ENCODE measurements at regions not wholly inside any gene's neighbourhood (a gene's known extent, or its start where the extent isn't known, plus 50 kb on each side); places are given as distances from the start of the nearest gene placed in this dataset.

DNA sequence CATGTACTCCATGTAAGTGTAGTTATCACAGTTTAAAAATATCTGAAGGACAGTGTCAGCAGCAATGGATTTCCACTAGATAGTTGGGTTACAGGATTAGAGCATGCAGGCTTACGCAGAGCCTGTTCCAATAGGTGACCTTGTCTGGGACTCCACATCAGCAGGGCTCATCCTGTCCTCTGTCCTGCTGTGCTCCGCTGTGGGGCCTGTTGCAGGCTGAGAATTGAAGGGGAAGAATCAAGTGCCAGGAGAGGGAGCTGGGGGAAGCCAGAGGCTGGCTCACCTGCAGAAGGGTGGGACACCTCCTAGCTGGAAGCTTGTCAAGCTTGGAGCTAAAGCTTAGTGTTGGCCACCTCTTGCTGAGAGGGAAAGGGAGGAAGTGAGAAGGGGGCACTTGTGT is 62.8 kb downstream of the XCL2 start:
- H3K4me1 Mint-ChIP-seq, result peaks cover 0 to 36% (median 14%) of the 10 kb centered on the region in 4 donors
- no peaks in the 10 kb centered on the region for H3K36me3 ChIP-seq (ENCODE audit: control insufficient read depth, insufficient read depth, low read length)
- H3K27ac ChIP-seq (ENCODE audit: insufficient read depth, low read length, poor library complexity, severe bottlenecking), result no peak overlapping the region
- peaks cover 0 to 4% (median 0%) of the 10 kb centered on the region in 7 donors for H3K9me3 Mint-ChIP-seq
- H3K4me1 ChIP-seq (ENCODE audit: control insufficient read depth, insufficient read depth, low read length, poor library complexity, severe bottlenecking), result no peaks in the 10 kb centered on the region
- H3K27me3 ChIP-seq (ENCODE audit: control insufficient read depth, insufficient read depth, low read length), result no peaks in the 10 kb centered on the region
- H3K9me3 ChIP-seq (ENCODE audit: control insufficient read depth in 2 of 2, low read length in 2 of 2), result no peaks in the 10 kb centered on the region
- DNase-seq, result no peak
- no peak overlapping the region for H3K4me3 Mint-ChIP-seq
- no peak overlapping the region for H3K4me3 ChIP-seq (ENCODE audit: low read depth, low read length)
- no peak for ATAC-seq (ENCODE audit: low read depth in 2 of 2)
- H3K27me3 Mint-ChIP-seq, result no peaks in the 10 kb centered on the region
- H3K36me3 Mint-ChIP-seq, result peaks cover 3% of the 10 kb centered on the region
- no peak overlapping the region for H3K27ac Mint-ChIP-seq

- Histone ChIP-seq H3K27ac (ENCODE audit: insufficient read depth, low read length, poor library complexity, severe bottlenecking) (no peak overlapping the region), H3K4me1 (ENCODE audit: control insufficient read depth, insufficient read depth, low read length, poor library complexity, severe bottlenecking) (no peaks in the 10 kb centered on the region), H3K9me3 (ENCODE audit: control insufficient read depth in 2 of 2, low read length in 2 of 2) (peaks cover 0 to 6% of the 10 kb centered on the region in 2 experiments), H3K27me3 (ENCODE audit: control insufficient read depth, insufficient read depth, low read length) (no peaks in the 10 kb centered on the region), H3K36me3 (ENCODE audit: control insufficient read depth, insufficient read depth, low read length) (no peaks in the 10 kb centered on the region), H3K4me3 (ENCODE audit: low read depth, low read length) (no peak overlapping the region)
- Mint-ChIP-seq H3K4me3 (no peak overlapping the region), H3K9me3 (peaks cover 0 to 9% (median 4%) of the 10 kb centered on the region in 7 donors), H3K4me1 (peaks cover 0 to 23% (median 10%) of the 10 kb centered on the region in 4 donors), H3K27ac (peak overlapping the region in 2 of 3 donors; percentile 44 to 47), H3K36me3 (peaks cover 7% of the 10 kb centered on the region), H3K27me3 (no peaks in the 10 kb centered on the region)
- DNase-seq, result no peak
- no peak for ATAC-seq (ENCODE audit: low read depth in 2 of 2)
Measured at GRCh38 chr1:168477792-168478191, 66.0 kb downstream of the XCL2 start.

DNA sequence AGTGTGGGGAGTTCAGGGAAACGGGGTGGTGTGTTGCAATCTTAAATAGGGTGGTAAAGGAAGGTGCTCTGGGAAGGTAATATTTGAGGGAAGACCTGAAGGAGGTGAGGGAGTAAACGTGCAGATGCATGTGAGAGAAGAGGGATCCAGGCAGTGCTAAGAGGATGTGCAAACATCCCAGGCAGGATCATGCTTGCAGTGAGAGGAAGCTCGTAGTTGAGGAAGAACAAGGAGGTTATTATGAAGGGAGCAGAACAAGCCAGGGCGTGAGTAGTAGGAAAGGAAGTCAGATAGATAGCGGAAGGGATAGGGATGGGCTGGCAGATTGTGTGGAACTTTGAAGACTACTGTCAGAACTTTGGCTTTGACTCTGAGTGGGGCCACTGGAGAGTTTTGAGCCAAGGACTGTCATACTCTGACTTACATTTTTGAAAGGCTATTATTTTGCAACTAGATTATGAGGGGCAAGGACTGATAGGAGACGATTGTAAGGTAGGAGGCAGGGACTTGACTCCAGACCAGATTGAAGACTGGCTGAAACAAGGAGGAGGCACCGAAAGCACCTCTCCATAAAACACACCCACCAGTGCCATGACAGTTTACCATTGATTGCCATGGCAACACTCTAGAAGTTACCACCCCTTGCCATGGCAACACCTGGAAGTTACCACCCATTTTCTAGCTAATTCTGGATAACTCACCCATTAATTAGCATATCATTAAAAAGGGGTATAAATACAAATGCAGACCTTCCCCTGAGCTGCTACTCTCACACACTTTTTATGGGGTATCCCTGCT is 67.0 kb downstream of the XCL2 start:
- Histone ChIP-seq H3K9me3 (ENCODE audit: control insufficient read depth in 2 of 2, low read length in 2 of 2) (peaks cover 0 to 6% of the 10 kb centered on the region in 2 experiments), H3K4me1 (ENCODE audit: control insufficient read depth, insufficient read depth, low read length, poor library complexity, severe bottlenecking) (no peaks in the 10 kb centered on the region), H3K36me3 (ENCODE audit: control insufficient read depth, insufficient read depth, low read length) (no peaks in the 10 kb centered on the region), H3K4me3 (ENCODE audit: low read depth, low read length) (no peak overlapping the region), H3K27me3 (ENCODE audit: control insufficient read depth, insufficient read depth, low read length) (no peaks in the 10 kb centered on the region), H3K27ac (ENCODE audit: insufficient read depth, low read length, poor library complexity, severe bottlenecking) (no peak overlapping the region)
- no peak for DNase-seq
- no peaks in the 10 kb centered on the region for H3K27me3 Mint-ChIP-seq
- peaks cover 0 to 9% (median 4%) of the 10 kb centered on the region in 7 donors for H3K9me3 Mint-ChIP-seq
- H3K4me3 Mint-ChIP-seq, result no peak overlapping the region
- H3K27ac Mint-ChIP-seq, result peak overlapping the region in 2 of 3 donors; percentile 5 to 8
- peaks cover 7% of the 10 kb centered on the region for H3K36me3 Mint-ChIP-seq
- ATAC-seq (ENCODE audit: low read depth in 2 of 2), result no peak
- peaks cover 0 to 23% (median 10%) of the 10 kb centered on the region in 4 donors for H3K4me1 Mint-ChIP-seq

GRCh38 chr1:168474322-168474721 is 69.5 kb downstream of the XCL2 start:
- Histone ChIP-seq H3K27ac (ENCODE audit: insufficient read depth, low read length, poor library complexity, severe bottlenecking) (no peak overlapping the region), H3K4me3 (ENCODE audit: low read depth, low read length) (no peak overlapping the region), H3K36me3 (ENCODE audit: control insufficient read depth, insufficient read depth, low read length) (no peaks in the 10 kb centered on the region), H3K4me1 (ENCODE audit: control insufficient read depth, insufficient read depth, low read length, poor library complexity, severe bottlenecking) (no peaks in the 10 kb centered on the region), H3K27me3 (ENCODE audit: control insufficient read depth, insufficient read depth, low read length) (no peaks in the 10 kb centered on the region), H3K9me3 (ENCODE audit: control insufficient read depth in 2 of 2, low read length in 2 of 2) (peaks cover 0 to 6% of the 10 kb centered on the region in 2 experiments)
- Mint-ChIP-seq H3K27ac (no peak overlapping the region), H3K9me3 (peaks cover 0 to 9% (median 2%) of the 10 kb centered on the region in 7 donors), H3K36me3 (peaks cover 7% of the 10 kb centered on the region), H3K4me1 (peaks cover 0 to 29% (median 17%) of the 10 kb centered on the region in 4 donors), H3K27me3 (no peaks in the 10 kb centered on the region), H3K4me3 (no peak overlapping the region)
- no peak for ATAC-seq (ENCODE audit: low read depth in 2 of 2)
- DNase-seq, result no peak

- Histone ChIP-seq H3K27me3 (ENCODE audit: control insufficient read depth, insufficient read depth, low read length) (no peaks in the 10 kb centered on the region), H3K36me3 (ENCODE audit: control insufficient read depth, insufficient read depth, low read length) (no peaks in the 10 kb centered on the region), H3K4me3 (ENCODE audit: low read depth, low read length) (no peak overlapping the region), H3K9me3 (ENCODE audit: control insufficient read depth in 2 of 2, low read length in 2 of 2) (peaks cover 0 to 6% of the 10 kb centered on the region in 2 experiments), H3K27ac (ENCODE audit: insufficient read depth, low read length, poor library complexity, severe bottlenecking) (no peak overlapping the region), H3K4me1 (ENCODE audit: control insufficient read depth, insufficient read depth, low read length, poor library complexity, severe bottlenecking) (peaks cover 9% of the 10 kb centered on the region)
- H3K27ac Mint-ChIP-seq, result no peak overlapping the region
- no peak for ATAC-seq (ENCODE audit: low read depth in 2 of 2)
- H3K9me3 Mint-ChIP-seq, result peaks cover 0 to 9% (median 2%) of the 10 kb centered on the region in 7 donors
- no peak for DNase-seq
- H3K27me3 Mint-ChIP-seq, result no peaks in the 10 kb centered on the region
- peaks cover 7 to 39% (median 24%) of the 10 kb centered on the region in 4 donors for H3K4me1 Mint-ChIP-seq
- H3K36me3 Mint-ChIP-seq, result peaks cover 7% of the 10 kb centered on the region
- no peak overlapping the region for H3K4me3 Mint-ChIP-seq
Measured at GRCh38 chr1:168473126-168473525, 70.7 kb downstream of the XCL2 start.

- no peaks in the 10 kb centered on the region for H3K27me3 ChIP-seq (ENCODE audit: control insufficient read depth, insufficient read depth, low read length)
- ATAC-seq (ENCODE audit: low read depth in 2 of 2) (no peak), DNase-seq (peak in 1 of 3 donors; percentile 16)
- Mint-ChIP-seq H3K9me3 (peaks cover 0 to 9% (median 2%) of the 10 kb centered on the region in 7 donors), H3K4me1 (peaks cover 16 to 42% (median 28%) of the 10 kb centered on the region in 4 donors), H3K27ac (no peak overlapping the region), H3K4me3 (no peak overlapping the region), H3K27me3 (no peaks in the 10 kb centered on the region), H3K36me3 (peaks cover 7% of the 10 kb centered on the region)
- H3K4me1 ChIP-seq (ENCODE audit: control insufficient read depth, insufficient read depth, low read length, poor library complexity, severe bottlenecking), result peaks cover 18% of the 10 kb centered on the region
- no peak overlapping the region for H3K27ac ChIP-seq (ENCODE audit: insufficient read depth, low read length, poor library complexity, severe bottlenecking)
- H3K9me3 ChIP-seq (ENCODE audit: control insufficient read depth in 2 of 2, low read length in 2 of 2), result peaks cover 0 to 6% of the 10 kb centered on the region in 2 experiments
- no peak overlapping the region for H3K4me3 ChIP-seq (ENCODE audit: low read depth, low read length)
- no peaks in the 10 kb centered on the region for H3K36me3 ChIP-seq (ENCODE audit: control insufficient read depth, insufficient read depth, low read length)
Measured at GRCh38 chr1:168472223-168472622, 71.6 kb downstream of the XCL2 start.

- no peak overlapping the region for H3K27ac Mint-ChIP-seq
- Histone ChIP-seq H3K4me3 (ENCODE audit: low read depth, low read length) (no peak overlapping the region), H3K4me1 (ENCODE audit: control insufficient read depth, insufficient read depth, low read length, poor library complexity, severe bottlenecking) (peaks cover 27% of the 10 kb centered on the region), H3K36me3 (ENCODE audit: control insufficient read depth, insufficient read depth, low read length) (no peaks in the 10 kb centered on the region), H3K27ac (ENCODE audit: insufficient read depth, low read length, poor library complexity, severe bottlenecking) (no peak overlapping the region), H3K9me3 (ENCODE audit: control insufficient read depth in 2 of 2, low read length in 2 of 2) (peaks cover 0 to 6% of the 10 kb centered on the region in 2 experiments), H3K27me3 (ENCODE audit: control insufficient read depth, insufficient read depth, low read length) (no peaks in the 10 kb centered on the region)
- ATAC-seq (ENCODE audit: low read depth in 2 of 2), result no peak
- no peaks in the 10 kb centered on the region for H3K27me3 Mint-ChIP-seq
- peaks cover 4% of the 10 kb centered on the region for H3K36me3 Mint-ChIP-seq
- peak in 1 of 3 donors; percentile 21 for DNase-seq
- peaks cover 0 to 9% (median 4%) of the 10 kb centered on the region in 7 donors for H3K9me3 Mint-ChIP-seq
- H3K4me3 Mint-ChIP-seq, result no peak overlapping the region
- peaks cover 22 to 47% (median 35%) of the 10 kb centered on the region in 4 donors for H3K4me1 Mint-ChIP-seq
Measured at GRCh38 chr1:168470901-168471431, 72.8 kb downstream of the XCL2 start.
